ENCODE measurements at regions not wholly inside any gene's neighbourhood (a gene's known extent, or its start where the extent isn't known, plus 50 kb on each side); places are given as distances from the start of the nearest gene placed in this dataset. TPM values are rescaled to one million over a fixed set of nuclear protein-coding genes. Genes with fewer than 3 reads are reported as not detected.

- Histone ChIP-seq H3K27me3 (replicated peaks; ENCODE audit: insufficient read depth) (no peaks in the 10 kb centered on the region), H3K9me3 (ENCODE audit: low read depth) (no peaks in the 10 kb centered on the region), H3K79me2 (ENCODE audit: insufficient read depth) (no peaks in the 10 kb centered on the region), H2AFZ (no peak overlapping the region), H3K4me3 (no peak overlapping the region), H3K36me3 (ENCODE audit: low read depth) (no peaks in the 10 kb centered on the region), H3K4me2 (ENCODE audit: unreplicated experiment) (no peak overlapping the region), H3K9me2 (ENCODE audit: insufficient read depth) (no peaks in the 10 kb centered on the region), H3K27ac (no peak overlapping the region), H3K9ac (no peak overlapping the region), H3K4me1 (ENCODE audit: insufficient read depth) (no peaks in the 10 kb centered on the region), H4K20me1 (ENCODE audit: insufficient read depth) (no peaks in the 10 kb centered on the region), H3F3A (ENCODE audit: insufficient read depth) (no peaks in the 10 kb centered on the region)
- DNase-seq, result no peak
- TF ChIP-seq EZH2 (IDR thresholded peaks at IDR 0.05; ENCODE audit: insufficient read depth, poor library complexity, severe bottlenecking), result no peak
- no peak for TF ChIP-seq EZH2phosphoT487 (IDR thresholded peaks at IDR 0.05; ENCODE audit: insufficient read depth, low read depth)
- in situ Hi-C loops (cut with MboI), result no loop called here
- WGBS, 2 experiments (ENCODE audit: low coverage in 1 of 2, low lambda C conversion rate in 2 of 2, missing lambda C conversion rate in 2 of 2), result 11 to 14% methylated on average over 11 of the region's 11 CpGs
Measured at GRCh38 chr9:93730217-93730616, 153.8 kb downstream of the PHF2 start.

Small RNA genes lying in the stretch of these regions (microRNA-seq; reads per million reads assigned to microRNA genes)
- not detected for gene MIR4291 (ENCODE audit: borderline number of aligned reads)

Small RNA genes lying in the stretch of these regions (small RNA-seq; reads per million reads assigned to genes)
- gene MIR4291 (ENCODE audit: low read depth, low replicate concordance), result not detected

Measured in GM23248 (cell line).